Amniotic stem cell (primary cell): ENCODE measurements at regions not wholly inside any gene's neighbourhood (a gene's known extent, or its start where the extent isn't known, plus 50 kb on each side); places are given as distances from the start of the nearest gene placed in this dataset.

Experiments
- DNase-seq: peaks from one replicate; lab custom pipeline; 2025; lab: John Stamatoyannopoulos, UW

GRCh38 chr4:71241501-71242288 lies 97.1 kb upstream of the SLC4A4 start:
- no peak for DNase-seq

GRCh38 chr4:71243091-71243833 lies 95.6 kb upstream of the SLC4A4 start:
- DNase-seq, result no peak

GRCh38 chr4:71247706-71248105 lies 91.1 kb upstream of the SLC4A4 start:
- DNase-seq, result no peak

- peak; percentile 42 for DNase-seq
These were observed 87.6 kb upstream of the SLC4A4 start for GRCh38 chr4:71251261-71251660.

- no peak for DNase-seq
These were observed 85.3 kb upstream of the SLC4A4 start for GRCh38 chr4:71253545-71253944.

- no peak for DNase-seq
These were observed 84.3 kb upstream of the SLC4A4 start for GRCh38 chr4:71254451-71255012.

- DNase-seq, result no peak
These were observed 82.8 kb upstream of the SLC4A4 start for GRCh38 chr4:71255976-71256375.

GRCh38 chr4:71257761-71258160 lies 81.1 kb upstream of the SLC4A4 start:
- DNase-seq, result no peak

GRCh38 chr4:71258323-71258722 lies 80.5 kb upstream of the SLC4A4 start:
- DNase-seq, result no peak

- no peak for DNase-seq
These were observed 79.5 kb upstream of the SLC4A4 start for GRCh38 chr4:71259280-71259679.

GRCh38 chr4:71259911-71260331 lies 78.9 kb upstream of the SLC4A4 start:
- no peak for DNase-seq

- DNase-seq, result no peak
These were observed 78.3 kb upstream of the SLC4A4 start for GRCh38 chr4:71260544-71260943.

- no peak for DNase-seq
These were observed 77.8 kb upstream of the SLC4A4 start for GRCh38 chr4:71261001-71261400.

GRCh38 chr4:71261633-71262121 lies 77.1 kb upstream of the SLC4A4 start:
- no peak for DNase-seq

GRCh38 chr4:71262161-71262560 lies 76.7 kb upstream of the SLC4A4 start:
- DNase-seq, result no peak

GRCh38 chr4:71266090-71266794 lies 72.6 kb upstream of the SLC4A4 start:
- peak; percentile 37 for DNase-seq

GRCh38 chr4:71267244-71267643 lies 71.6 kb upstream of the SLC4A4 start:
- DNase-seq, result no peak

- no peak for DNase-seq
These were observed 70.7 kb upstream of the SLC4A4 start for GRCh38 chr4:71268166-71268565.

GRCh38 chr4:71269233-71269632 lies 69.6 kb upstream of the SLC4A4 start:
- no peak for DNase-seq

GRCh38 chr4:71270901-71271300 lies 67.9 kb upstream of the SLC4A4 start:
- DNase-seq, result no peak

- no peak for DNase-seq
These were observed 65.8 kb upstream of the SLC4A4 start for GRCh38 chr4:71272976-71273375.

GRCh38 chr4:71275004-71275403 lies 63.8 kb upstream of the SLC4A4 start:
- no peak for DNase-seq
